HG03175 (cell line): ENCODE measurements at regions not wholly inside any gene's neighbourhood (a gene's known extent, or its start where the extent isn't known, plus 50 kb on each side); places are given as distances from the start of the nearest gene placed in this dataset.
"Not testable (repeated sequence)": the region's sequence is repeated elsewhere in the genome, so short reads cannot be mapped to it uniquely, and the experiment has no call there.

Experiments
- ATAC-seq: cut with Tn5 transposase; IDR thresholded peaks from one replicate; pipeline ENCODE4 v1.9.1; 2021; ENCODE audit warnings: mild to moderate bottlenecking, moderate library complexity; ENCODE audit not compliant: unreplicated experiment

GRCh38 chr1:60606921-60607320 lies 475.4 kb upstream of the NFIA start:
- ATAC-seq: not testable (repeated sequence)

GRCh38 chr1:60600532-60600931 lies 481.8 kb upstream of the NFIA start:
- no peak for ATAC-seq

GRCh38 chr1:60599574-60599973 lies 482.8 kb upstream of the NFIA start:
- ATAC-seq: no peak

- ATAC-seq: no peak
Measured at GRCh38 chr1:60598041-60598910, 484.1 kb upstream of the NFIA start.

GRCh38 chr1:60596791-60597750 lies 485.3 kb upstream of the NFIA start:
- ATAC-seq: no peak

- no peak for ATAC-seq
Measured at GRCh38 chr1:60591583-60591982, 490.8 kb upstream of the NFIA start.

GRCh38 chr1:60589916-60590315 lies 492.4 kb upstream of the NFIA start:
- no peak for ATAC-seq

GRCh38 chr1:60589046-60589748 lies 493.2 kb upstream of the NFIA start:
- ATAC-seq: no peak

GRCh38 chr1:60584371-60584770 lies 498.0 kb upstream of the NFIA start:
- ATAC-seq: no peak

- no peak for ATAC-seq
Measured at GRCh38 chr1:60583696-60584095, 498.7 kb upstream of the NFIA start.

- no peak for ATAC-seq
Measured at GRCh38 chr1:60581455-60582220, 500.7 kb upstream of the NFIA start.

- no peak for ATAC-seq
Measured at GRCh38 chr1:60577029-60577428, 503.5 kb upstream of the C1orf87 start.

- no peak for ATAC-seq
Measured at GRCh38 chr1:60575326-60575977, 501.9 kb upstream of the C1orf87 start.

GRCh38 chr1:60573726-60574409 lies 500.3 kb upstream of the C1orf87 start:
- ATAC-seq: no peak

- no peak for ATAC-seq
Measured at GRCh38 chr1:60573121-60573520, 499.6 kb upstream of the C1orf87 start.

GRCh38 chr1:60572378-60572777 lies 498.8 kb upstream of the C1orf87 start:
- ATAC-seq: no peak

GRCh38 chr1:60571811-60572210 lies 498.2 kb upstream of the C1orf87 start:
- no peak for ATAC-seq

- no peak for ATAC-seq
Measured at GRCh38 chr1:60569189-60569588, 495.6 kb upstream of the C1orf87 start.

GRCh38 chr1:60567256-60567655 lies 493.7 kb upstream of the C1orf87 start:
- no peak for ATAC-seq
